NB4 (cell line): ENCODE measurements at regions not wholly inside any gene's neighbourhood (a gene's known extent, or its start where the extent isn't known, plus 50 kb on each side); places are given as distances from the start of the nearest gene placed in this dataset.

Experiments used
- DNase-seq: peaks from one replicate; pipeline ENCODE4 v3.0.0; 2010; ENCODE audit warnings: low read depth
- H3K4me3 ChIP-seq: one replicate; pipeline ENCODE4 v1.5.1; 2011; ENCODE audit warnings: mild to moderate bottlenecking, low read depth, low read length, moderate library complexity
- MAX ChIP-seq: IDR thresholded peaks from 2 replicates; pipeline ENCODE4 v1.6.1; 2011; ENCODE audit warnings: low read depth, low read length
- MYC ChIP-seq: IDR thresholded peaks from 2 replicates; pipeline ENCODE4 v1.6.1; 2011; ENCODE audit warnings: low read depth, low read length
- POLR2A ChIP-seq: IDR thresholded peaks from 2 replicates; pipeline ENCODE4 v1.6.1; 2011; ENCODE audit warnings: mild to moderate bottlenecking; ENCODE audit not compliant: insufficient read length; ENCODE audit errors: extremely low read depth
- TF ChIP-seq, protein P1 (sequence below): IDR thresholded peaks from one replicate; pipeline ENCODE4 v1.5.1; 2012; ENCODE audit warnings: low read depth, low read length

DNA sequence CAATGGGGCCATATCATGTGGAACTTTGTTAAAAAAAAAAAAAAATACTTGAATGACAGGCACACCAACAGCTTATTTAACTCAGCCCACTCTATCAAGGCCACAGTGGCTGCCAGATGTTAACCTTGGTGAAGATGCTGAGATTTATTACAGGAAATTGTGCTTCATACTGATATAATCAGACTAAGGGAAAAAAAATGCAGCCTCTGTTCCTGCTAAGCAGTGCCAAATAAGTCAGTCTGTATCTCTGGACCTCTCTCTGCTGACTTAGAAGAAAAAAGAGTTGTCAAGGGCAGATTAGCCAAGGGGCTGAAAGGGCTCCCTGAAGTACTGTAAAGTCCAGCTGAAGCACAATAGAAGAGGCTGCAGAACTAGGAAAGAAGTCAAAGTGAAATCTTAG, 677.7 kb upstream of the HTR2C start:
- TF ChIP-seq POLR2A (no peak), MAX (no peak), MYC (no peak)
- TF ChIP-seq, protein P1, sequence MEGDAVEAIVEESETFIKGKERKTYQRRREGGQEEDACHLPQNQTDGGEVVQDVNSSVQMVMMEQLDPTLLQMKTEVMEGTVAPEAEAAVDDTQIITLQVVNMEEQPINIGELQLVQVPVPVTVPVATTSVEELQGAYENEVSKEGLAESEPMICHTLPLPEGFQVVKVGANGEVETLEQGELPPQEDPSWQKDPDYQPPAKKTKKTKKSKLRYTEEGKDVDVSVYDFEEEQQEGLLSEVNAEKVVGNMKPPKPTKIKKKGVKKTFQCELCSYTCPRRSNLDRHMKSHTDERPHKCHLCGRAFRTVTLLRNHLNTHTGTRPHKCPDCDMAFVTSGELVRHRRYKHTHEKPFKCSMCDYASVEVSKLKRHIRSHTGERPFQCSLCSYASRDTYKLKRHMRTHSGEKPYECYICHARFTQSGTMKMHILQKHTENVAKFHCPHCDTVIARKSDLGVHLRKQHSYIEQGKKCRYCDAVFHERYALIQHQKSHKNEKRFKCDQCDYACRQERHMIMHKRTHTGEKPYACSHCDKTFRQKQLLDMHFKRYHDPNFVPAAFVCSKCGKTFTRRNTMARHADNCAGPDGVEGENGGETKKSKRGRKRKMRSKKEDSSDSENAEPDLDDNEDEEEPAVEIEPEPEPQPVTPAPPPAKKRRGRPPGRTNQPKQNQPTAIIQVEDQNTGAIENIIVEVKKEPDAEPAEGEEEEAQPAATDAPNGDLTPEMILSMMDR = no peak
- H3K4me3 ChIP-seq = no peak overlapping the region
- DNase-seq = no peak

DNA sequence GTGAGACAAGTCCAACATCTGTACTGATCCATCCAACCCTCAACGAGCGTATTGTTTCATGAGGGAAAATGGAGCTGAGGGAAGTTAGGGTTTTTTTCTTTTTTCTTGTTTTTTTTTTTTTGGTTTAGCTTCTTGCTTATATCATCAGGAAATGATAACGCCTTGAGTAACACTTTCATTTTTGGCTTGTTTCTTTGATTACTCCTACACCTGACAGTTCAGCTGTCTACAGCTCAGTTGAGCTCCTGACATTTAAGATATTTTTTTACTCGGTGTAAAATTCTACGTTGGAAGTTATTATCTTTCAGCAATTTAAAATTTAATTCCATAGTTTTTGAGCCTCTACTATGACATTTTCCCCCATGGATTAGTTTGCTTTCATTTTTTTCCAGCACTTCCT, 691.0 kb upstream of the HTR2C start:
- DNase-seq = no peak
- H3K4me3 ChIP-seq = no peak overlapping the region
- TF ChIP-seq, protein P1 = no peak
- TF ChIP-seq MYC (no peak), POLR2A (no peak), MAX (no peak)

DNA sequence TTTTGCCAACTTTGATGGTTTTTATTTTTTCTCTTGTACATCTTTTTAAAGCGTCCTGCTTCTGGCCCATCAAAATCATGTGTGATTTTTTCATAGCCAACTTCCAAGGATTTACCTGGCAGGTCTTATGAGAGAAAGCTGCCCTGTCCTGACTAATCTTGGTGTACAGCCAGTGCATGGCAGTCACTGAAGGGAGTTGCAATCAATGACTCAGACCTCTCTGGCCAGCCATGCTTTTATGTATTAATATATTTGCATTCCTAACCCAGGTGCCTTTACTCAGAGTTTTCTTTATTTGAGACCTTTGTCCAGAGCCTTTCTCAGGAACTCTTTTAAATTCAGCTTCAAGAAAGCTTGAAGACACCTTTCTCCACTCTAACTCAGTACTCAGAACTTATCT, 691.5 kb upstream of the HTR2C start:
- TF ChIP-seq MAX (no peak), MYC (no peak), POLR2A (no peak)
- no peak overlapping the region for H3K4me3 ChIP-seq
- DNase-seq = no peak

DNA sequence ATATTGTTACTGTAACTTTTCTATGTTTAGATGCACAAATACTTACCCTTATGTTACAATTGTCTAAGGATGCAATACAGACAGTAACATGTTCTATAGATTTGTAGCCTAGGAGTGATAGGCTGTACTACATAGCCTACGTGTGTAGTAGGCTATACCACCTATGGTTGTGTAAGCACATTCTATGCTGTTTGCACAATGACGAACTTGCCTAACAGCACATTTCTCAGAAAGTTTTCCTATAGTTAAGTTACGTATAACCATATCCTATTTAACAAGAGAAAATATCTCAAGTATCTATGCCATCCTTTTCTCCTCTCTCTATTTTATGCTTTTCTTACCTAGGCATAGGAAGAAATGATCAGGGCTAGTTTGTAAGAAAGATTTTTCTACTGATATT, 710.8 kb upstream of the HTR2C start:
- TF ChIP-seq, protein P1 = no peak
- TF ChIP-seq MAX (no peak), MYC (no peak), POLR2A (no peak)
- no peak overlapping the region for H3K4me3 ChIP-seq
- DNase-seq = no peak

DNA sequence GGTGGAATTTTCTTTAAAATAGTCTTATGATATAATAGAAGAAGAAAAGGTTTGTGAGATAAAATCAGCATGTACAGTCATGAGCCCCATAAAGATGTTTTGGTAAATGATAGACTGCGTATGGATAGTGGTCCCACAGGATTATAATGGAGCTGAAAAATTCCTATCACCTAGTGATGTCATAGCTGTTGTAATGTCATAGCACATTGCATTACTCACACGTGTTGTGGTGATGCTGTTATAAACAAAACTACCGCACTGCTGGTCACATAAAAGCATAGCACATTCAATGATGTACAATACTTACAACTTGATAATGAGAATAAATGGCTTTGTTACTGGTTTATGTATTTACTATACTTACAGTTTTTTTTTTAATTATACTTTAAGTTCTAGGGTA, 715.2 kb upstream of the HTR2C start:
- no peak overlapping the region for H3K4me3 ChIP-seq
- no peak for TF ChIP-seq MAX
- TF ChIP-seq, protein P1 = no peak
- no peak for TF ChIP-seq POLR2A
- no peak for TF ChIP-seq MYC
- no peak for DNase-seq

DNA sequence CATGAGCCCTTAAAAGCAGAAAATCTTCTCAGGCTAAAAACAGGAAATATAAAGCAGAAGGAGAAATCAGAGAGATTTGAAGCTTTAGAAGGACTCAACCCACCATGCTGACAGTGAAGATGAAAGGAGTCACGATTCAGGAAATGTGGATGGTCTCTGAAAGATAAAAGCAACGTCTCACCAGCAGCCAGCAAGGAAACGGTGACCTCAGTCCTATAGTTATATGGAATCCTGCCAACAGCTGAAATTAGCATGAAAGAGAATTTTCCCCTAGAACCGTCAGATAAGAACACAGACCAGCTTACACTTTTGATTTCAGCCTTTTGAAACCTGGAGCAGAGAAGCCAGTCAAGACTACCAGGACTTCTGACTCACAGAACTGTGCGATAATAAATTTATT, 715.7 kb upstream of the HTR2C start:
- no peak for TF ChIP-seq MYC
- TF ChIP-seq, protein P1 = no peak
- TF ChIP-seq MAX = no peak
- no peak for TF ChIP-seq POLR2A
- no peak overlapping the region for H3K4me3 ChIP-seq
- DNase-seq = no peak

DNA sequence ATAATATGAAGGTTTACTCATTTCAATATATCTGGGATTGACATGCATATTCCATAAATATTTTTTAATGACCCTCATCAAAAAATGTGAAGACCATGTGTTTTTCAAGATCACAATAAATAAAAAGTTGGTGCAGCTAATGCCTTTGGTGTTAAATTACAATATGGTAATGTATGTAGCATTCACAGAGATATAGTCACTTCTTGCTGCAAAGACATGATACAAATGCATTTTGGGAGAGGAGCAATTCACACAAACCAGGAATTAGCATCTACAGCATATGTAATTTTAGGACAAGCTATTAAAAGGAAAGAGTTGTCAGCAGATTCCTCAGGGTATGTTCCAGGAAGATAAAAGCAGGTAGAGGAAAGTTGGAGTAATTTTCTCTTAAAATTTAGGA, 734.5 kb upstream of the HTR2C start:
- no peak overlapping the region for H3K4me3 ChIP-seq
- TF ChIP-seq, protein P1 = no peak
- no peak for TF ChIP-seq MYC
- TF ChIP-seq MAX = no peak
- no peak for TF ChIP-seq POLR2A
- no peak for DNase-seq
